ENCODE measurements at regions not wholly inside any gene's neighbourhood (a gene's known extent, or its start where the extent isn't known, plus 50 kb on each side); places are given as distances from the start of the nearest gene placed in this dataset.

- no peak for TF ChIP-seq CTCF (IDR thresholded peaks at IDR 0.05)
- no peak for TF ChIP-seq POLR2A (IDR thresholded peaks at IDR 0.05)
Observed at GRCh38 chr3:115499666-115500065, 123.6 kb upstream of the GAP43 start.

All from esophagus squamous epithelium (tissue), 4 donors.